Esophagus muscularis mucosa (tissue), 3 donors: ENCODE measurements at regions not wholly inside any gene's neighbourhood (a gene's known extent, or its start where the extent isn't known, plus 50 kb on each side); places are given as distances from the start of the nearest gene placed in this dataset.

ENCODE experiments used
- CTCF ChIP-seq, 3 experiments: fragments of 200-600 bp in 2 of 3; fragments of 450-650 bp in 1 of 3; sonication (generic) in 2 of 3; IDR thresholded peaks; one replicate each; pipeline ENCODE4 v1.5.1; 2017 to 2019; ENCODE audit warnings: antibody characterized with exemption in 3 of 3, mild to moderate bottlenecking in 2 of 3, moderate library complexity in 1 of 3
- EP300 ChIP-seq: sonication (generic); formaldehyde crosslinking; IDR thresholded peaks from one replicate; pipeline ENCODE4 v1.6.1; 2017; ENCODE audit warnings: antibody characterized with exemption

GRCh38 chr22:47609653-47610052, 847.2 kb downstream of the TBC1D22A start:
- TF ChIP-seq CTCF (IDR thresholded peaks at IDR 0.05) (no peak), EP300 (no peak)
